DND-41 (cell line): ENCODE measurements at regions not wholly inside any gene's neighbourhood (a gene's known extent, or its start where the extent isn't known, plus 50 kb on each side); places are given as distances from the start of the nearest gene placed in this dataset.

Source experiments
- CTCF ChIP-seq: IDR thresholded peaks from 2 replicates; pipeline ENCODE4 v1.5.1; 2012; ENCODE audit warnings: borderline replicate concordance, low read length, moderate library complexity, mild to moderate bottlenecking; ENCODE audit not compliant: poor library complexity, severe bottlenecking; ENCODE audit errors: extremely low read depth
- EZH2 ChIP-seq: IDR thresholded peaks from 3 replicates; pipeline ENCODE4 v1.6.1; 2012; ENCODE audit warnings: borderline replicate concordance, low read depth, mild to moderate bottlenecking, moderate library complexity, low read length, inconsistent platforms; ENCODE audit not compliant: severe bottlenecking

DNA sequence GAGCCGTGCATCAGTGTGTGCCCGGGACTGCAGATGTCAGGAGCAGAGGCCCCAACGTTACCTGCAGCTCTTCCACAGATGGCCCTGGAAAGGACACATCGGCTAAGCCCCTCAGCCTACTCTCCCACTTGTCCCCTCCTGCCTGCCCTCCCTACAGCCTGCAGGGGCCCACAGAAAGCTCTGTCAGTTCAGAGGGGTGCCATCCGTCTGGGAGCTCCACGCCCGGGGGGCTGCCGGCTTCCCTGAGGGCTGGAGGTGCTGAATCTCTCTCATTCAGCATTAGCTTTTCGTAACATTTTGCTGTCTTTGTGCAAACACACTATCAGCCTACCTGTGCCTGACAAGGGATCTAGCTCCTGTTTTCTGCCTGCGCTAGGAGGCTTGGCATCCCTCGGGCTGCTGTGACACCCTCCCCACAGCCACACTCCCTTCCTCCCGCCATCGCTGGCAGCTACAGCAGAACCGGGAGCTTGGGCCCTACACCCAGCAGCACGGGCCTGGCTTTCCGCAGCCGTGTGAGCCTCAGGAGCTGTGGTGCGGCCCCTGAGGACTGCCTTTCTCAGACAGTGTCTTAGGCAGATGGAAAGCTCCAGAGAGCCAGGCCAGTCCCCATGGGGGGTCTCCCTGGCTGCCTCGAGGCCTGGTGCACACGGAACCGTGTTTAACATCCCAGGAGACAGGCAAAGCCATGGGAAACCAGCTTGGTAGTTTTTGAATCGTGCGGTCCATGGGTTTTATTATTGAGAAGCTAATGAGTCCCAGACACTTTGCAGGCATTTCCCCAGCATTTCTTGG is 198.3 kb upstream of the B3GAT1 start:
- TF ChIP-seq CTCF (no peak), EZH2 (no peak)
